SK-N-SH (cell line): ENCODE measurements at regions not wholly inside any gene's neighbourhood (a gene's known extent, or its start where the extent isn't known, plus 50 kb on each side); places are given as distances from the start of the nearest gene placed in this dataset.

ENCODE experiments used
- CTCF ChIA-PET: fragments of 300-600, 350-600 bp; formaldehyde crosslinking; extraction: SDS; loops from one replicate; lab custom pipeline; 2021; lab: Yijun Ruan, JAX
- POLR2A ChIA-PET: fragments of 350-600 bp; sonication (Branson Sonifier 250); formaldehyde crosslinking; extraction: SDS; loops from one replicate; lab custom pipeline; 2020; ENCODE audit warnings: antibody characterized with exemption, inconsistent platforms; lab: Yijun Ruan, JAX
- DNase-seq: peaks from one replicate; pipeline ENCODE4 v3.0.0; 2012
- H2AFZ ChIP-seq: fragments of 200-600 bp; sonication (generic); 2 replicates; pipeline ENCODE4 v1.8.1; 2016; ENCODE audit warnings: antibody characterized with exemption, mild to moderate bottlenecking, low read depth
- H3F3A ChIP-seq: fragments of 200-600 bp; sonication (generic); replicated peaks from 2 replicates; pipeline ENCODE3; 2016; ENCODE audit warnings: antibody characterized with exemption, mild to moderate bottlenecking; ENCODE audit not compliant: insufficient read depth
- H3K27ac ChIP-seq, 2 experiments: fragments of 200-500 bp in 1 of 2; fragments of 200-600 bp in 1 of 2; sonication (Bioruptor generic) in 1 of 2; sonication (generic), shearing (Covaris generic) in 1 of 2; 2 replicates each; pipeline versions ENCODE4 v1.5.1 to v1.6.1; 2014 to 2016; ENCODE audit warnings: low read depth in 2 of 2, inconsistent platforms in 1 of 2, low read length in 1 of 2, mild to moderate bottlenecking in 1 of 2, mixed read lengths in 1 of 2
- H3K27me3 ChIP-seq: fragments of 200-600 bp; sonication (generic), shearing (Covaris generic); 2 replicates; pipeline ENCODE4 v1.6.1; 2016; ENCODE audit warnings: mixed run types; ENCODE audit not compliant: insufficient read depth
- H3K36me3 ChIP-seq, 2 experiments: fragments of 200-500 bp in 1 of 2; fragments of 200-600 bp in 1 of 2; sonication (Bioruptor generic) in 1 of 2; sonication (generic) in 1 of 2; replicated peaks in 1 of 2; 2 replicates each; pipeline versions ENCODE3 to v1.5.1; 2014 to 2016; ENCODE audit warnings: low read length in 1 of 2, mild to moderate bottlenecking in 1 of 2; ENCODE audit not compliant: insufficient read depth in 2 of 2, control insufficient read depth in 1 of 2
- H3K4me1 ChIP-seq, 2 experiments: fragments of 200-500 bp in 1 of 2; fragments of 200-600 bp in 1 of 2; sonication (Bioruptor generic) in 1 of 2; sonication (generic), shearing (Covaris generic) in 1 of 2; 2 replicates each; pipeline versions ENCODE4 v1.5.1 to v1.6.1; 2014 to 2016; ENCODE audit warnings: low read depth in 1 of 2, low read length in 1 of 2, mixed run types in 1 of 2; ENCODE audit not compliant: insufficient read depth in 2 of 2, control insufficient read depth in 1 of 2
- H3K4me2 ChIP-seq: fragments of 200-600 bp; sonication (generic), shearing (Covaris generic); 2 replicates; pipeline ENCODE4 v1.6.1; 2017; ENCODE audit warnings: mixed run types
- H3K4me3 ChIP-seq, 2 experiments: fragments of 200-500 bp in 1 of 2; fragments of 200-600 bp in 1 of 2; sonication (Bioruptor generic) in 1 of 2; sonication (generic), shearing (Covaris generic) in 1 of 2; 2 replicates each; pipeline versions ENCODE4 v1.5.1 to v1.8.1; 2014 to 2016; ENCODE audit warnings: low read depth in 2 of 2, inconsistent platforms in 1 of 2, low read length in 1 of 2, mild to moderate bottlenecking in 1 of 2, mixed read lengths in 1 of 2, moderate library complexity in 1 of 2
- H3K79me2 ChIP-seq: fragments of 200-600 bp; sonication (generic); 2 replicates; pipeline ENCODE4 v1.8.1; 2017; ENCODE audit warnings: mild to moderate bottlenecking; ENCODE audit not compliant: insufficient read depth
- H3K9ac ChIP-seq: fragments of 200-600 bp; sonication (generic); 2 replicates; pipeline ENCODE4 v1.6.1; 2017; ENCODE audit warnings: mixed run types
- H3K9me2 ChIP-seq: fragments of 200-600 bp; sonication (generic); 2 replicates; pipeline ENCODE4 v1.6.1; 2017; ENCODE audit warnings: mixed run types
- H3K9me3 ChIP-seq: fragments of 200-600 bp; sonication (generic); 2 replicates; pipeline ENCODE4 v1.6.1; 2017; ENCODE audit warnings: mixed run types, mild to moderate bottlenecking, moderate library complexity
- H4K20me1 ChIP-seq: fragments of 200-600 bp; sonication (generic); 2 replicates; pipeline ENCODE4 v1.6.1; 2017; ENCODE audit warnings: mild to moderate bottlenecking, mixed run types; ENCODE audit not compliant: insufficient read depth
- EP300 ChIP-seq, 2 experiments: IDR thresholded peaks; 2 replicates each; pipeline versions ENCODE4 v1.4.0 to v1.6.1; 2012; ENCODE audit warnings: borderline replicate concordance in 1 of 2, low read depth in 1 of 2, low read length in 1 of 2
- FOXJ3 ChIP-seq: sonication (generic); formaldehyde crosslinking; IDR thresholded peaks from 2 replicates; pipeline ENCODE4 v1.5.1; 2020; ENCODE audit warnings: mild to moderate bottlenecking, missing genetic modification reagents
- GATA2 ChIP-seq: sonication (generic); formaldehyde crosslinking; IDR thresholded peaks from 2 replicates; pipeline ENCODE4 v1.5.0; 2020; ENCODE audit warnings: mild to moderate bottlenecking, missing genetic modification reagents
- MAX ChIP-seq: IDR thresholded peaks from 2 replicates; pipeline ENCODE4 v1.4.0; 2012; ENCODE audit warnings: low read depth
- NFIC ChIP-seq: IDR thresholded peaks from 2 replicates; pipeline ENCODE4 v1.4.0; 2012; ENCODE audit warnings: borderline replicate concordance
- PBX3 ChIP-seq: IDR thresholded peaks from 2 replicates; pipeline ENCODE4; 2012
- RFX5 ChIP-seq: IDR thresholded peaks from 2 replicates; pipeline ENCODE4 v1.6.1; 2012; ENCODE audit warnings: mild to moderate bottlenecking, improper control_type of control experiment, low read length
- RXRA ChIP-seq: IDR thresholded peaks from 2 replicates; pipeline ENCODE4 v1.4.0; 2012; ENCODE audit warnings: low read depth, mild to moderate bottlenecking, borderline replicate concordance
- WGBS: methylation state at CpG from one replicate; pipeline ENCODE4 v1.1.6; 2017; ENCODE audit warnings: low lambda C conversion rate; 5-methylcytosine and 5-hydroxymethylcytosine counted together
- TF ChIP-seq, protein P1 (sequence below): fragments of 150-350 bp; IDR thresholded peaks from 2 replicates; pipeline ENCODE4 v1.6.1; 2017; ENCODE audit warnings: antibody characterized with exemption, low read length, low read depth, borderline replicate concordance
- TF ChIP-seq, protein P2 (sequence below): IDR thresholded peaks from 2 replicates; pipeline ENCODE4 v1.6.1; 2012; ENCODE audit warnings: mild to moderate bottlenecking, low read depth, low read length, moderate library complexity

- Histone ChIP-seq H3K27ac (no peak overlapping the region), H4K20me1 (no peaks in the 10 kb centered on the region), H3K4me1 (peaks cover 0 to 4% of the 10 kb centered on the region in 2 experiments; a peak in 2 of 4 replicates), H3K79me2 (no peaks in the 10 kb centered on the region), H3K4me3 (no peak overlapping the region), H2AFZ (no peak overlapping the region), H3F3A (no peaks in the 10 kb centered on the region), H3K36me3 (no peaks in the 10 kb centered on the region), H3K9ac (no peak overlapping the region), H3K27me3 (no peaks in the 10 kb centered on the region), H3K9me2 (no peaks in the 10 kb centered on the region), H3K9me3 (no peaks in the 10 kb centered on the region), H3K4me2 (no peak overlapping the region)
- TF ChIP-seq RFX5, result no peak
- no peak for TF ChIP-seq NFIC
- TF ChIP-seq MAX, result no peak
- no peak for TF ChIP-seq RXRA
- no peak for TF ChIP-seq FOXJ3 (CRISPR knock-in tag)
- TF ChIP-seq, protein P1, sequence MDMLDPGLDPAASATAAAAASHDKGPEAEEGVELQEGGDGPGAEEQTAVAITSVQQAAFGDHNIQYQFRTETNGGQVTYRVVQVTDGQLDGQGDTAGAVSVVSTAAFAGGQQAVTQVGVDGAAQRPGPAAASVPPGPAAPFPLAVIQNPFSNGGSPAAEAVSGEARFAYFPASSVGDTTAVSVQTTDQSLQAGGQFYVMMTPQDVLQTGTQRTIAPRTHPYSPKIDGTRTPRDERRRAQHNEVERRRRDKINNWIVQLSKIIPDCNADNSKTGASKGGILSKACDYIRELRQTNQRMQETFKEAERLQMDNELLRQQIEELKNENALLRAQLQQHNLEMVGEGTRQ, result no peak
- ChIA-PET POLR2A (no interaction called here), CTCF (interaction anchor here (3.2 kb wide), 1 partner anchor 164 kb away, joined by 9 read pairs; no protein-coding TSS in a partner anchor)
- WGBS, result 40% methylated on average over 2 of the region's 2 CpGs
- no peak for DNase-seq
These were observed 100.6 kb upstream of the APCDD1 start for GRCh38 chr18:10353791-10354190.

DNA sequence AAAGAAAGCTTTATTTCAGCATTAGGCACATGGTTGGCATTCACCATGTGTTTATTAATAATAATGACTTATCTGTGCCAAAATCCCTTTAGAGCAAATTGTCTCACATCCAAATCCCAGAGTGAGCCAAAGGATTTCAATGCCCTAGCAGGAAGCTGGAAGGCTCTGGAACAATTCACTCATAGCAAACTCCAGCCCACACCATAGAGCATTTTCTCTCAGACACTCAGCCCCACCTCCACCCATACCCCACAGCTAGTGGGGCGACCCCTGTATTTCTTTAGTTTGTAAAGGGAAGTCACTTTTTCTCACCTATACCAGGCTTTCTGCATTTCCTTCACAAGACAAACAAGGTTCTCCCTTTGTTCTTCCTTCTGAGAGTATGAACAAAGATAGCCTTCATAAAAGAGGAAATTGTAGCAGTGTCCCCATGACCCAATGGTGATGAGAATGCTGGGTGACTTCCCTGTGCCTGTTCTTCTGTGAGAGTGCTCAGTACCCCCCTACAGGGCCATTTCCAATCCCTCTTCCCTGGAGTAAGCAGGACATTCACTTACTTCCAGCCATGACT, 100.1 kb upstream of the APCDD1 start:
- Histone ChIP-seq H3K4me1 (peaks cover 0 to 4% of the 10 kb centered on the region in 2 experiments; a peak in 2 of 4 replicates), H2AFZ (no peak overlapping the region), H3F3A (no peaks in the 10 kb centered on the region), H3K79me2 (no peaks in the 10 kb centered on the region), H4K20me1 (no peaks in the 10 kb centered on the region), H3K36me3 (no peaks in the 10 kb centered on the region), H3K4me2 (no peak overlapping the region), H3K27ac (no peak overlapping the region), H3K9me3 (no peaks in the 10 kb centered on the region), H3K27me3 (no peaks in the 10 kb centered on the region), H3K4me3 (no peak overlapping the region), H3K9me2 (no peaks in the 10 kb centered on the region), H3K9ac (no peak overlapping the region)
- no peak for TF ChIP-seq EP300 (IDR thresholded peaks at IDR 0.05; ENCODE audit: borderline replicate concordance in 1 of 2, low read depth in 1 of 2, low read length in 1 of 2)
- no peak for TF ChIP-seq PBX3
- no peak for TF ChIP-seq GATA2
- no peak for TF ChIP-seq RXRA
- TF ChIP-seq, protein P2, sequence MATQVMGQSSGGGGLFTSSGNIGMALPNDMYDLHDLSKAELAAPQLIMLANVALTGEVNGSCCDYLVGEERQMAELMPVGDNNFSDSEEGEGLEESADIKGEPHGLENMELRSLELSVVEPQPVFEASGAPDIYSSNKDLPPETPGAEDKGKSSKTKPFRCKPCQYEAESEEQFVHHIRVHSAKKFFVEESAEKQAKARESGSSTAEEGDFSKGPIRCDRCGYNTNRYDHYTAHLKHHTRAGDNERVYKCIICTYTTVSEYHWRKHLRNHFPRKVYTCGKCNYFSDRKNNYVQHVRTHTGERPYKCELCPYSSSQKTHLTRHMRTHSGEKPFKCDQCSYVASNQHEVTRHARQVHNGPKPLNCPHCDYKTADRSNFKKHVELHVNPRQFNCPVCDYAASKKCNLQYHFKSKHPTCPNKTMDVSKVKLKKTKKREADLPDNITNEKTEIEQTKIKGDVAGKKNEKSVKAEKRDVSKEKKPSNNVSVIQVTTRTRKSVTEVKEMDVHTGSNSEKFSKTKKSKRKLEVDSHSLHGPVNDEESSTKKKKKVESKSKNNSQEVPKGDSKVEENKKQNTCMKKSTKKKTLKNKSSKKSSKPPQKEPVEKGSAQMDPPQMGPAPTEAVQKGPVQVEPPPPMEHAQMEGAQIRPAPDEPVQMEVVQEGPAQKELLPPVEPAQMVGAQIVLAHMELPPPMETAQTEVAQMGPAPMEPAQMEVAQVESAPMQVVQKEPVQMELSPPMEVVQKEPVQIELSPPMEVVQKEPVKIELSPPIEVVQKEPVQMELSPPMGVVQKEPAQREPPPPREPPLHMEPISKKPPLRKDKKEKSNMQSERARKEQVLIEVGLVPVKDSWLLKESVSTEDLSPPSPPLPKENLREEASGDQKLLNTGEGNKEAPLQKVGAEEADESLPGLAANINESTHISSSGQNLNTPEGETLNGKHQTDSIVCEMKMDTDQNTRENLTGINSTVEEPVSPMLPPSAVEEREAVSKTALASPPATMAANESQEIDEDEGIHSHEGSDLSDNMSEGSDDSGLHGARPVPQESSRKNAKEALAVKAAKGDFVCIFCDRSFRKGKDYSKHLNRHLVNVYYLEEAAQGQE, result no peak
- WGBS, result 20% methylated on average over 1 of the region's 1 CpG
- CTCF ChIA-PET, result no interaction called here
- POLR2A ChIA-PET, result no interaction called here
- DNase-seq, result no peak
